ENCODE measurements at regions not wholly inside any gene's neighbourhood (a gene's known extent, or its start where the extent isn't known, plus 50 kb on each side); places are given as distances from the start of the nearest gene placed in this dataset.
"Not testable (repeated sequence)": the region's sequence is repeated elsewhere in the genome, so short reads cannot be mapped to it uniquely, and the experiment has no call there.

GRCh38 chr15:22519213-22519612 lies 60.5 kb downstream of the GOLGA6L22 start:
- DNase-seq (ENCODE audit: low read depth, low spot score): not testable (repeated sequence)

- not testable (repeated sequence) for DNase-seq (ENCODE audit: low read depth, low spot score)
These were observed 67.8 kb downstream of the GOLGA6L22 start for GRCh38 chr15:22526537-22526936.

GRCh38 chr15:22527016-22527415 lies 68.3 kb downstream of the GOLGA6L22 start:
- not testable (repeated sequence) for DNase-seq (ENCODE audit: low read depth, low spot score)

GRCh38 chr15:22529200-22529599 lies 70.5 kb downstream of the GOLGA6L22 start:
- not testable (repeated sequence) for DNase-seq (ENCODE audit: low read depth, low spot score)

DNA sequence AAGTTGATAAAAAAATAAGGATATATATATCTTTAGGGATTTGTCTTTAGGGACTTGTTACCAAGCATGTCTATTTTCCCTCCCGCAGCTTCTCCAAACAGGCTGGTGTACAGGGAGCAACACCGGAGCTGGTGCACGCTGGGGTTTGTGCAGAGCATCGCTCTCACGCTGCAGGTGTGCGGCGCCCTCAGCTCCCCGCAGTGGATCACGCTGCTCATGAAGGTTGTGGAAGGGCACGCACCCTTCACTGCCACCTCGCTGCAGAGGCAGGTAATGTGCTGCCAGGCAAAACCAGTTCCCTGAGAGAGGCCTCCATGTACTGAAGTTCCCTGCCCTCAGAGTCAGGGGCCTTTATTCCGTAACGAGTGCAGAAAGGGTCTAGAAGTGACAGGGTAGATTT lies 101.0 kb downstream of the GOLGA6L22 start:
- DNase-seq (ENCODE audit: low read depth, low spot score): not testable (repeated sequence)

GRCh38 chr15:22561716-22562115 lies 103.0 kb downstream of the GOLGA6L22 start:
- not testable (repeated sequence) for DNase-seq (ENCODE audit: low read depth, low spot score)

DNA sequence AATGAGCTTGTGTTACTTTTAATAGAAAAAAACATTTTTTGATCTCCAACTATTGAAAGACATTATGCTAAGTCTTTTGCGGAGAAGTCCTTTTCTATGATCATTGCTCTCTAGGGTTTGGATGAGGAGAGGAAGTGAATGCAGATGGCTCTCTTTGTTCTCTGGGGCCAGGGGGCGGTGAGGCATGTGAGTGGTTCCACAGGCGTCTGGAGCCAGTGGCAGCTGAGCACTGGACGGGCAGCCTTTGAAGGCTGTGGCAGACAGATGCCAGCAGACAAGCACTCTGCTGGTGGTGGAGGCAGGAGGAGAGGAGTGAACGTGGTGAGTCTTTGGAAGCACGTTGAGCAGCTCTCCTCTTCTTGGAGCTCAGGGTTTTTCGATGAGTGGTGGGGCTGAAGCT lies 107.8 kb downstream of the GOLGA6L22 start:
- not testable (repeated sequence) for DNase-seq (ENCODE audit: low read depth, low spot score)

GRCh38 chr15:22569486-22569885 lies 110.8 kb downstream of the GOLGA6L22 start:
- not testable (repeated sequence) for DNase-seq (ENCODE audit: low read depth, low spot score)

DNA sequence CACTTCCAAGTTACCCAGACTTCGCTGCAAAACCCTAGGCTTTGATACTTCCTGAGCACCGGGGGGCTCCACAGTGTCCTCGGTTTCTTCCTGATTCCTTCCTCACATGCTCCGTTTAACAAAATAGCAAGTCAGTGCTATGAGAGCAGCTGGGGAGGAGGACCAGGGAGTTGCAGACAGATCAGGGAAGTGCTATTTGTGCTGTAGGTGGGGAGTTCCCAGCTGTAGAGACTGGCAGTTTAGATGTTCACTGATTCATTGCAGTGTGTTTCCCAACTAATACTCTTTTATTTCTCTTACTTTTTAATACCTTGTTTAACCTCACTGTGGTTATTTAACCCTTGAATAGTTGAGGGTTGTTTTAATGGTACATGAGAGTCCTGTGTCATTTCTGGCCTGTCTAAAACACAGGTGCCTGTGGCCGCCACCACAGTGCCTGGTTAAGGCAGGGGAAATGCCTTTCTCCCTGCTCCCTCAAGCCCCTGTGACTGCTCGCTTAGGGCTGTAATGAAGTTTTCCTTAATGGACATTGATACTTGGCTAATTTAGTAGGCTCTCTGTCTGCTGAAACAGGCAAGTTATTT lies 113.5 kb downstream of the GOLGA6L22 start:
- not testable (repeated sequence) for DNase-seq (ENCODE audit: low read depth, low spot score)

- not testable (repeated sequence) for DNase-seq (ENCODE audit: low read depth, low spot score)
These were observed 114.1 kb downstream of the GOLGA6L22 start for GRCh38 chr15:22572792-22573191.

DNA sequence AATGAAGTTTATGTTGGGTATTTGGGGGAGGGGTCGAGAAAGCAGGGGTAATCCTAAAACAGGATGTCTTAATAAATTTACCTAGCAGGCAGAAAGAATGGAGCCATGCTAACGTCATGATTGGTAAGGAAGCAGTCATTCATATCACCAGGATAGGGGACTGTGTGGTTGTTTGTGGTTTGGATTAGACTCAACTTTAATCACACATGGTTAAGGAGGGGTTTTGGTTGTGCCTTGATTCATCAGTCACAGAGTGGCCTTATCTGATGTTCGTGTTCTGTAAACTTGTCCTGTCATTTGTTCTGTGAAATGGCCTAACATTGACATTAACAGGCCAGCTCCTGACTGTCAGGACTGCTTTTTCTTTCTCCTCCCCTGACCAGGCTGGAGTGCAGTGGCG lies 119.1 kb downstream of the GOLGA6L22 start:
- not testable (repeated sequence) for DNase-seq (ENCODE audit: low read depth, low spot score)

DNA sequence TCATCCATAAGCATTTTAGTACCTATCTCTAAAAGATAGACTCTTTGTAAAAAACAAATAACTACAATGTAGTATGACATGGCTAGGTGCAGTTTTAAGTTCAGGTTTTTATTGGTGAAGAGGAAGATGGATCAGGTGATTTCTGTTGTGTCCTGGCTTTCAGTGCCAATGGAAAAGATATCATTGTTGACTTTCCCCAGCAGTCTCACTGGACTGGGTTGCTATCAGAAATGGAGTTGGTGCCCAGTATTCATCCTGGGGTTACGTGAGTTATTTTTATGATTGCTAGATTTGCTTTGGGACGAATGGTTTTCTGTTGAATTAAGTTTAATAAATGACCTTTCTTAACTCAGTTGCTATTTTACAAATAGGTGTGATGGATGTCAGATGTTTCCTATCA lies 120.5 kb downstream of the GOLGA6L22 start:
- DNase-seq (ENCODE audit: low read depth, low spot score): not testable (repeated sequence)

DNA sequence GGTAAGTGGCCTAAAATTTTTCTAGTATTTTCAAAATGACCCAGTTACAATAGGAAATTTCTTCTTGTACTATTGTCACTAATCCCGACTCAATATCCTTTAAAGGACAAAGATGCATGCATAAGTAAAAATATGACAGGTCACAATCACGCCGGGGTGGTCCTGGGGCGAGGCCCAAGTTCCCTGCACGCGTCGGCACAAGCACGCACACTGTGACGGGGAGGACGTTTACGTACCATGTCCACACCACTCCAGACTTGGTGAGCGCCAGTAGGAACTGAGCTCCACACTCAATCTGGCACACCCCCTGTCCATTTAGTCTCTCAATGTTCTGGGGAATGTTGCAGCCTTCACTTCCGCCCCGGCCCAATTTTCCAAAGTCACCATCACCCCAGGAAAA lies 128.7 kb downstream of the GOLGA6L22 start:
- DNase-seq (ENCODE audit: low read depth, low spot score): not testable (repeated sequence)

- not testable (repeated sequence) for DNase-seq (ENCODE audit: low read depth, low spot score)
These were observed 139.8 kb downstream of the GOLGA6L22 start for GRCh38 chr15:22598552-22598951.

- DNase-seq (ENCODE audit: low read depth, low spot score): not testable (repeated sequence)
These were observed 141.0 kb downstream of the GOLGA6L22 start for GRCh38 chr15:22599526-22600320.

GRCh38 chr15:22616976-22617375 lies 158.3 kb downstream of the GOLGA6L22 start:
- not testable (repeated sequence) for DNase-seq (ENCODE audit: low read depth, low spot score)

- DNase-seq (ENCODE audit: low read depth, low spot score): not testable (repeated sequence)
These were observed 154.7 kb upstream of the NIPA1 start for GRCh38 chr15:22631789-22632188.

DNA sequence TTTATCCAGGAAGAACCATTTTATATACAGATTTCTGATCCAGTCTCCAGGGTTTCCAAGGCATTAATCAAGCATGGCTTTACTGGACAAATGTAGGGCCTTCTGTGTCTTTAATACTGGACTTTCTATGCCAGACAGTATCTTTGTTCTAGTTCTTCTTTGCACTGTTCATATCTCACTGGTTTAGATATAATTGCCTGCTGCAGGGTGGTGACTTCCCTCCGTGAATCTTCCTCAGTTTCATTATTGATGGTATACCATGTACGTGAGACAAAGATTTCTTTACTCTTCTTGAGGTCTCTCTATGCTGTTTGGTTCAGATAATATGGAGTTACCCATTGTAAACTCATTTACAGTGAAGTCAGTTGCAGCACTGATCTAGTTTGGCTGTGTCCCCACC lies 146.5 kb upstream of the NIPA1 start:
- DNase-seq (ENCODE audit: low read depth, low spot score): not testable (repeated sequence)

DNA sequence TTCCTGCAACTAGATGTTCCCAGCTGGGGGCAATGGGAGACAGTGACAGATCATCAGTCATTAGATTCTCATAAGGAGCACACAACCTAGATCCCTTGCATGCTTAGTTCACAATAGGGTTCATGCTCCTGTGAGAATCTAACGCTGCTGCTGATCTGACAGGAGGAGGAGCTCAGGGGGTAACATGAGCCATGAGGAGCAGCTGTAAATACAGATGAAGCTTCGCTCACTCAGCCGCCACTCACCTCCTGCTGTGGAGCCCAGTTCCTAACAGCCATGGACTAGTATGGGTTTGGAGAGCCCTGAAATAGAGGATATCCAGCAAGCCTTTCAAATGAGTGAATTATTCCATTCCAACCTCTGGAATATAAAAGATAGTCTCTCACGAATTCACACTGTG lies 137.0 kb upstream of the NIPA1 start:
- peak; percentile 5 for DNase-seq (ENCODE audit: low read depth, low spot score)

DNA sequence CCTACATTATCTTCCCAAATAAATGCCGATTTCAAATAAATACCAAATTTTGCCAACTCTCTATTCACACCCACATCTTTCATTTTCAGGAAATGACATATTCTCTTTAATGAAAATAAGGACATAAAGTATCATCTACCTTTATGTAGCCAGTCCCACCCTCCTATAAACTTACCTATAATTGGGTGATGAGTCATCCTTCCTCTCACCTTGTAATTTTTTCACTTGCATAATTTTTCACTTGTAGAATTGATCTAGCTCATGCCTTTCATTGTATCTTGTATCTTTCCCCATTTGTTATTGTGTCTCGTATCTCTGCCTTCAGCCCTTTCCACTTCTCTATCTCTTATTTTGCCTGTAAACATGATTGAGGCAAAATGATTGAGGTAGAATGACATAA lies 135.3 kb upstream of the NIPA1 start:
- not testable (repeated sequence) for DNase-seq (ENCODE audit: low read depth, low spot score)

- DNase-seq (ENCODE audit: low read depth, low spot score): not testable (repeated sequence)
These were observed 122.0 kb upstream of the NIPA1 start for GRCh38 chr15:22664294-22665058.

DNA sequence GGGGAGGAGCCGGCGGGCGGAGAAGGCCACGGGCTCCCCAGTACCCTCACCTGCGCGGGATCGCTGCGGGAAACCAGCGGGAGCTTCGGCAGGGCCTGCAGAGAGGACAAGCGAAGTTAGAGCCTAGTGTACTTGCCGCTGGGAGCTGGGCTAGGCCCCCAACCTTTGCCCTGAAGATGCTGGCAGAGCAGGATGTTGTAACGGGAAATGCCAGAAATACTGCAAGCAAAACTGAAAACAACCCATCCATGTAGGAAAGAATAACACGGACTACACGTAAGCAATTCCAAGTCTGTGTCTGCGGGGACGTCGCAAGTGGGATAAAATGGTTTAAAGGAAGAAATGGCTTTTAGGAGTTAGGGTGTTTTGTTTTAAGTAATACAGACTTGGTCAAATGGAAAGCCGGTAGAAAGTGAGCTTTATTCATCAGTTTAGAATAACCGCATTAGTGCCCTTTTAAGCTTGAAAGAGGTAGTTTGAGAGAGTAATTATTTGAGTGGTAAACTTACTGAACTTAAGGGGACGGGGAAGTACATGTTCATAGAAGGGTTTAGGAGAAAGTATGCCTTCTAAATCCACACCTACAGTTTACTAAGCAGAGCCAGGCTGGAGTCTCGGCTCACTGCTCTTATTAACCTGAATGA lies 121.3 kb upstream of the NIPA1 start:
- peak; percentile 3 for DNase-seq (ENCODE audit: low read depth, low spot score)

Measured in brain pericyte (primary cell).